GM18867 (cell line): ENCODE measurements at regions not wholly inside any gene's neighbourhood (a gene's known extent, or its start where the extent isn't known, plus 50 kb on each side); places are given as distances from the start of the nearest gene placed in this dataset.

ENCODE experiments used
- ATAC-seq: cut with Tn5 transposase; IDR thresholded peaks from one replicate; pipeline ENCODE4 v1.9.1; 2021; ENCODE audit warnings: mild to moderate bottlenecking, moderate library complexity; ENCODE audit not compliant: unreplicated experiment

- ATAC-seq: no peak
Observed at GRCh38 chr13:106873810-106874209, 305.9 kb upstream of the ARGLU1 start.

DNA sequence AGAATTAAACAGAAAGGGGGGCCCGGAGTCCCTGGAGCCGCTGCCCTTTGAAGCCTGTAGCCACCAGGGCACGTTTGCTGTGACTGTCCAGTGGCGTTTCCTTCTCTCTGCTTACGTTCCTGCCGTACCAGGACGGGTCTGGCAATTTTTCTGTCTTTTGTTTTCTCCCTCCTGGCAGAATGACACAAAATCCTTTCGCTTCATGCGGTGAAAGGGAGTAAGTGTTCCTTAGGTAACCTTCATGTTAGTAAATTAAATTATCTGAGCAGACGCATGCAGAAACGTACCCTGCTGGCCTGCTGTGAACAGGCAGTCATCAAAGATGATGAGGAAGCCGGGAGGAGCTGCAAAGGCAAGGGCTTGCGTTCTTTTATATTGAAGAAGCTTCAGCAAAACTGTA, 299.3 kb upstream of the ARGLU1 start:
- no peak for ATAC-seq

DNA sequence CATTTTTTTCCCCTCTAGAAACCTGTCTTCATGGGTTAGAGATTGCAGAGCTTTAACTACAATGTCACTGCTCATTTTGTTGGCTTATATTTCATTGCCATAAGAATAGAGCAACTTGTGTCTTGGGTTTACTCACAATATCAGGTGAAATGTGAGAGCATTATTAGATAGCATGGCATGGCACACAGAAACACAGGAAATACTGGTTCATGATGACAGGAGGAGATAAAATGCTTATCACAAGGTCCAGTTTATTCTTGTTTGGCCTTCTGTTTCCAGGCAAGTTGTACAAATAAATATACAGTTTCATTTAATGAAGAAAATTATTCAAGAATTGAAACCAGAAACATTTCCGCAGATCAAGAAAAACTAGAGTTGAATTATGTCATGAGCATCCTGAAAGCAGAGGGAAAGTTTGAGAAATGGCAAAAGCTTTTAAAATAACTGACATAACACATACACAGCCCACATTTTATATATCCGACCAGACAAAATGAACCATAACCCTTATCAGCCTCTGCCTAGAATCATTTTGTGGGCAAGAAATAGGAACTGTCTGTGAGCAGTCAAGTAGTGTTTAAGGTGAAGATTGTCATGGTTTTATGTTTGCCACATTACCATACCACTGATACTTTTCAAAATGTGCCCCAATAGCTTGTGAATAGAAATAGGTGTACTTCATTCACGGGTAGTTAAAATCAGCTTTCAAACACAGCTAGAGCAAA, 297.9 kb upstream of the ARGLU1 start:
- ATAC-seq: no peak

- ATAC-seq: no peak
Observed at GRCh38 chr13:106859533-106859904, 291.6 kb upstream of the ARGLU1 start.

GRCh38 chr13:106858903-106859532, 291.1 kb upstream of the ARGLU1 start:
- ATAC-seq: no peak

DNA sequence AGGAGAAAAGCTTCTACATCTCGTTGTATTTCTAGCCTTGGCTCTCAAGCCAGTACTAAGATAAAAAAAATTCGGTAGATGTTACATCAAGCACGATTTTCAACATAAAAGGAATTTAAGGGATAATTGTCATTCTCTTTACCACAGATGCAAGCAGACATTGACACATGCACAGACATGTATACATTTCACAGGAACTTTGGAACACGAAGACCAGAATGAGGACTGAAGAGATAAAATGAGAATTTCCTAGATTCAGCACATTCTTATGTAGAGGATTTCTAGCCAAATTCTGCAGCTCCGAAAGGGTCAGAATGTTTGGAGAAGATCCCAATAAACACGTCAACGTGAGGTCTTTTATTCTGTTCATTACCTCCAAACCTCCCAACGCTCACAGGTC, 284.5 kb upstream of the ARGLU1 start:
- ATAC-seq: no peak

- no peak for ATAC-seq
Observed at GRCh38 chr13:106850973-106851650, 283.2 kb upstream of the ARGLU1 start.

DNA sequence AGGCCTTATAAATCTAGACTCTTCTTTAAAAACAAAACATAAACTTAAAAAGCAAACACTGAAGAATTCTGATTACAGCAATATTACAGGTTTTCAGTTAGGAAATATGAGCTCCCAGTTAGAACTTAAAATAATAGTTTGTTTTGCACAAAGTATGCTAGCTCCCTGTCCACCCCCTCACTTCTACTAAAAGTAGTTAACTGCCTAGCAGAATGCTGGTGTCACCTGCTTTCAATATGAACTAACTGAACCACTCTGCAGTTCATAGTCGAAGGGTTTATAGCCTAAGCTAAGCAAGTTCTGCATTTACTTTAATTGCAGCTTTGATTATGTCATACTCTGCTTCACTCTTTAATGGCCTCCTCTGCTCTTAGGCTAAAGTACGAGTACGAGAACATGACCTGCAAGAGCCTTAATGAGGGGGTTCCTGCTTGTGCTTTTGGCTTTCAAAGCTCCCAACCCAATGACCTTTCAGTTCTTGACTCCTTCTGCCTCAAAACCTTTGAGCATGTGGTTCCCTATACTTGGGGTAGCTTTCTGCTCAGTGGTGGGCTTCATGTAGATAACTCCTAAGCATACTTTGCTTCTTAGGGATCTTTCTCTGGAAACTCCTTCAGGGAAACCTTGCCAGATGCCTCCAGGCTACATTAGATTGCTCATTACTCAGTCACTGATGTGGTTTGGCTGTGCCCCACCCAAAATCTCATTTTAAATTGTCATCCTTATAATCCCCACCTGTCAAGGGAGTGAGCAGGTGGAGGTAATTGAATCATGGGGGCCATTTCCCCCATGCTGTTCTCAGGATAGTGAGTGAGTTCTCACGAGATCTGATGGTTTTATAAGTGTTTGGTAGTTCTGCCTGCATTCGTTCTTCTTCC, 278.9 kb upstream of the ARGLU1 start:
- ATAC-seq: no peak

DNA sequence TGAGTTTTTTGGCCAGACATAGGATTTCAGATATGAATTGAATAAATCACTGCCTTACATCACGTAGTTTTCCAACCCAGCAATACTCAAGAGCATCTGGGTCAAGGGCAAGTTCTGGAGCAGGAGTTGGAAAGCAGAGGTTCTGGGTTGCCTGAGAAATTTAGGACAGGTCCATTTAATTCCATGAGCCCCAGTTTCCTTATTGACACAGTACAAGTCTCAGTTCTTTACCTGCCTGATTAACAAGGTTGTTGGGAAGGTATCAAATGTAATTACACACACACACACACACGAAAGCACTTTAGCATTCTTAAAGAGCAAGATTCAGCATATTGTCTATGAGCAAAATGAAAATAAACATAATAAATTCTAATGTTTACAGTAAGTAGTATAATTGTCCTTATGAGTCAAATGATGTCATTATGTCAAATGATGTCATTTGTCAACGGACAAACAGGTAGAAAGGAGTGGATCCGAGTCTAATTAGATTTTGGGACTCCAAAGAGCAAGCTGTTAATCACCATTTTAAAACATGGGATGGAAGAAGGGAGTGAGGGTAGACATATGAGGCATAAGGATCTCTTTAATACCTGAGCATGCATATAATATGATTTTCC, 268.4 kb upstream of the ARGLU1 start:
- no peak for ATAC-seq

DNA sequence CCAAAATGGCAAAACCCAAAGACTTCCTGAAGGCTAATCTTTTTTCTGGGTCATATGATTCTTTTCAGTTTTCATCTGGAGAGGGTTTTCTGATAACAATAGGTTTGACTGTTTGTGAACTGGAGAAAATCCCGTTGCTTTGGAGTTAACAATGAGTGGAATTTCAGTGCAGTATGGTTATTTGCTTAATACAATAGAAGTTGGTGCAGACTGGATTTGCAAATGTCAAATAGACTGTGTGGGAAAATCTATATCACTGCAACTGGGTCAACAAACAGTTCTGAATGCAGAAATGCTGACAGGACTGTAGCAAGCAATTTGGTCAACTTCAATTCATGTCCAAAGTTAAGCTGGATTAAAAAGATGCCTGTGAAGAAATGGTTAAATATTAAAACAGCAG, 267.5 kb upstream of the ARGLU1 start:
- no peak for ATAC-seq

DNA sequence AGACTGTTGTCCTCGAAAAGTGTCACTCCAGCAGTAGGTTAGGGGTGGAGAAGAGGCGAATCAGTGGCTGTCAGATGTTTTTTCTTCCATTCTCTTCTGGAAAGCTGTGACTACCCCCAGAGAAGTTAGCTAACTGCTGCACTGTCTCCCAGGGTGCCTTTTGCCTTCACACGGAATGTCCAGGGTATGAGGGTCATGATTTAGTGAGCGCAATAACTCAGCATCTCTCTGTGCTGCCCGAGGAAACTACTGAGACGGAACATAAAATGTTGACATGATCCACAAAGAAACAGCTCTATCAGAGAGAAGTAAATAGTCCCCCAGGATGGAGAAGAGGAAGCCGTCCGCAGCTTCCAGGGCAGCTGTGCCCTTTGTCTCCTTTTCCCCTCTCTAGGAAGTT, 254.0 kb upstream of the ARGLU1 start:
- ATAC-seq: no peak

- ATAC-seq: no peak
Observed at GRCh38 chr13:106819413-106820180, 251.7 kb upstream of the ARGLU1 start.

DNA sequence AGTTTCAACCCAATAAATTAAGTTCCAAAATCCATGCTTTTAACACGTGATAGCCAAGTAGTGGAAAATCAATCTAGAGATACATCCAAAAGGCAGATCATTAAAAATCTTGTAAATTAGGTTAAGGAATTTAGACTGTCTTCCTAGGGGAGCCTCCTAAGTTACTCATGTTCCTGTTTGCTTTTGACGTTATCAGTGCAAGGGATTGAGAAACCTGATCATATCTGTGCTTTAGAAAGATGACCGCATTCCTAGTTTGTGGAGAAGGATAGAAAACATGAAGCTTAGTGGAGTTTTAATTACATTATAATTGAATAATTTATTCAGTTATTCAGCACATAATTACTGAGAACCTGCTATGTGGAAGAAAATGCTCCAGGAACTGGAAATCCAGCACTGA, 251.0 kb upstream of the ARGLU1 start:
- ATAC-seq: no peak

GRCh38 chr13:106815545-106815944, 247.6 kb upstream of the ARGLU1 start:
- no peak for ATAC-seq

DNA sequence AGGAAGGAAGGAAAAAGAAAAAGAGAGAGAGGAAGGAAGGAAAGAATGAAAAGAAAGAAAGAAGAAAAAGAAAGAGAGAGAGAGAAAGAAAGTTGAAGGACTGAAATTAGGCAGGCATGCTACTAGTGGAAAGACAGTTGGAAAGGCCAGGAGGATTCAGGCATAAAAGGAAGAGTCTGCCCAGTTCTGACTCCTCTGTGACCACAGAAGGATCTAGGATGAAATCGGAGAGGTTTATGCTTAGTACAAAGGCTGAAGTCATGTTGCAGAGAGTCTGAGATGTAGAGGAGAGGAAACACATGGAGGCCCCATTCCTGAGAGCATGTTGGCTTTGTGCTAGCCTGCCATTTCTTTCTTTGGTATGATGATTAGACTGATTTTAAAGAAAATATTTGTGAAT, 246.5 kb upstream of the ARGLU1 start:
- ATAC-seq: no peak

- ATAC-seq: no peak
Observed at GRCh38 chr13:106810069-106810468, 242.1 kb upstream of the ARGLU1 start.

GRCh38 chr13:106804991-106805390, 237.1 kb upstream of the ARGLU1 start:
- ATAC-seq: no peak

DNA sequence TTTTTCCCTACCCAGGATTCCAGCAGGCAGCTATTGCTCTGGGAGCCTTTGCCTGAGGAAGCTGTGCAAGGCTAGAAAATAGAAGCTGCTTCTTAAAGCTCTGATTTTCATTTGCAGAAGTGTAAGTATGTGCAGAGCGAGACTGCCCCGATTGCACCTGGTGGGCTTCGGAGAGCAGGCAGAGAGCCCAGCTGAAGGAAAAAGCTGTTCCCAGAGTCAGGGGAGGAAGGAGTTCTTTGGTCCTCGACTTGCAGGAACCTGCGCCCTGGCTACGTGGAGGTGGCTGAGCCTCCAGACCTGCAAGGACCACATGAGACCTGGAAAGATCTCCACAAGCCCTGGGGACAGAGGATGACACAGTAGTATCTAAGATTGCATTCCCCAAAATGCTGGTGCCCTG, 235.0 kb upstream of the ARGLU1 start:
- no peak for ATAC-seq

DNA sequence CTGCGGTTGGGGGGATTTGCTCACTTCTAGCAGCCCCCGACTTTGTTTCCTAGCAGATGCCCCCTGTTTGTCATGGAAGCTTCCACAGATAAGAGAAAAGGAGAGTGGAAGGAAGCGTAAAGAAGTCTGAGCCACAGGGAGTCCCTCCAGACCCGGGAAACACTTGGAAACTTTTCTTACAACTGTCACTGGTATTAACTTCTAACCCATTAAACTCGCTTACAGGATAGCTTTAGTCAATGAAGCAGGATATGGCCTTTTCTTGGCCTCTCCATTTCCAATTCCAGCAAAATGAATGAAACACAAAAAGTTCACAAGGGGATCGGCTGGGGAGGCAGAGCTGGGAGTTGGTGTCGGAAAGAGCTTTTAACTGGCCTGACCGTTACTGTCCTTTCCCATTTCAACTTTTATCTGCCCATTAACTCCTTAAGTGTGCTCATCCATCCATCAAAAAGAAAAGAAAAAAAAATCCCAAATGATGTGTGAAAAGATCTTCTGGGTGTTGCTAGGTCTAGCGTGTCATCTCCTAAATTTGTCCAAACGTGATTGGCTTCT, 231.9 kb upstream of the ARGLU1 start:
- no peak for ATAC-seq

- no peak for ATAC-seq
Observed at GRCh38 chr13:106797081-106797640, 229.2 kb upstream of the ARGLU1 start.
